ENCODE measurements at regions not wholly inside any gene's neighbourhood (a gene's known extent, or its start where the extent isn't known, plus 50 kb on each side); places are given as distances from the start of the nearest gene placed in this dataset.
"Not testable (repeated sequence)": the region's sequence is repeated elsewhere in the genome, so short reads cannot be mapped to it uniquely, and the experiment has no call there.

DNA sequence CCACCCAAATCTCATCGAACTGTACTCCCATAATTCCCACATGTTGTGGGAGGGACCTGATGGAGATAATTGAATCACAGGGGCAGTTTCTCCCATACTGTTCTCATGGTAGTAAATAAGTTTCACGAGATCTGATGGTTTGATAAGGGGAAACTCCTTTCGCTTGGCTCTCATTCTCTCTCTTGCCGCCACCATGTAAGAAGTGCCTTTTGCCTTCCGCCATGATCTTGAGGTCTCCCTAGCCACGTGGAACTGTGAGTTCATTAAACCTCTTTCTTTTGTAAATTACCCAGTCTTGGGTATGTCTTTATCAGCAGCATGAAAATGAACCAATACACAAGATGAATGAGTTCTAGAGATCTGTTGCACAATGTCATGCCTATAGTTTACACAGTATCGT, 82.5 kb downstream of the SETD4 start:
- not testable (repeated sequence) for TF ChIP-seq POLR2A (IDR thresholded peaks at IDR 0.05; ENCODE audit: low read length); GATA1 (IDR thresholded peaks at IDR 0.05; ENCODE audit: low read depth, low read length)

All from erythroblast (primary cell).